ENCODE measurements at regions not wholly inside any gene's neighbourhood (a gene's known extent, or its start where the extent isn't known, plus 50 kb on each side); places are given as distances from the start of the nearest gene placed in this dataset.

- in situ Hi-C loops (cut with HindIII; ENCODE audit: low pct_ligation_motif_present, low sequenced_read_pairs) = no loop called here
- DNase-seq = no peak
- H3K36me3 ChIP-seq (replicated peaks) = no peaks in the 10 kb centered on the region
Observed at GRCh38 chr2:142189501-142189900, 58.7 kb upstream of the LRP1B start.

GRCh38 chr2:142188562-142188961, 57.7 kb upstream of the LRP1B start:
- Histone ChIP-seq H3K4me3 (ENCODE audit: low read depth, low read length) (no peak overlapping the region), H3K27me3 (replicated peaks) (no peaks in the 10 kb centered on the region), H3K27ac (no peak overlapping the region), H3K36me3 (replicated peaks) (no peaks in the 10 kb centered on the region)
- in situ Hi-C loops (cut with HindIII; ENCODE audit: low pct_ligation_motif_present, low sequenced_read_pairs) = no loop called here
- no peak for DNase-seq
- TF ChIP-seq CTCF (IDR thresholded peaks at IDR 0.05; ENCODE audit: low read depth, low read length, missing control alignments) = no peak

More at GRCh38 chr2:142189501-142189900, 58.7 kb upstream of the LRP1B start:
- H3K4me3 ChIP-seq (ENCODE audit: low read depth, low read length) = no peak overlapping the region
- no peak overlapping the region for H3K27ac ChIP-seq
- no peak for TF ChIP-seq CTCF (IDR thresholded peaks at IDR 0.05; ENCODE audit: low read depth, low read length, missing control alignments)
- H3K27me3 ChIP-seq (replicated peaks) = no peaks in the 10 kb centered on the region

GRCh38 chr2:142180820-142181533, 50.2 kb upstream of the LRP1B start:
- no peak overlapping the region for H3K4me3 ChIP-seq (ENCODE audit: low read depth, low read length)
- in situ Hi-C loops (cut with HindIII; ENCODE audit: low pct_ligation_motif_present, low sequenced_read_pairs) = no loop called here
- no peak overlapping the region for H3K27ac ChIP-seq
- peak; percentile 86 for TF ChIP-seq CTCF (IDR thresholded peaks at IDR 0.05; ENCODE audit: low read depth, low read length, missing control alignments)
- no peaks in the 10 kb centered on the region for H3K36me3 ChIP-seq (replicated peaks)
- DNase-seq = peak; percentile 53
- no peaks in the 10 kb centered on the region for H3K27me3 ChIP-seq (replicated peaks)
